ENCODE measurements at regions not wholly inside any gene's neighbourhood (a gene's known extent, or its start where the extent isn't known, plus 50 kb on each side); places are given as distances from the start of the nearest gene placed in this dataset.

GRCh38 chr11:134015556-134015955, 53.3 kb upstream of the JAM3 start:
- Histone ChIP-seq H3K79me2 (ENCODE audit: control insufficient read depth, insufficient read depth, low read length) (no peaks in the 10 kb centered on the region), H3K4me2 (ENCODE audit: insufficient read depth, low read length) (no peak overlapping the region), H3K36me3 (ENCODE audit: control insufficient read depth, insufficient read depth, low read length) (no peaks in the 10 kb centered on the region), H3K4me1 (replicated peaks in 1 of 2; ENCODE audit: control insufficient read depth in 2 of 2, insufficient read depth in 2 of 2, low read length in 2 of 2) (no peaks in the 10 kb centered on the region), H3K9me1 (ENCODE audit: control insufficient read depth, insufficient read depth, low read length) (no peaks in the 10 kb centered on the region), H3K4me3 (no peak overlapping the region), H3K9ac (ENCODE audit: insufficient read depth in 1 of 2, low read depth in 2 of 2, low read length in 2 of 2) (no peak overlapping the region), H2AFZ (ENCODE audit: low read depth, low read length) (no peak overlapping the region), H4K20me1 (replicated peaks; ENCODE audit: control insufficient read depth, insufficient read depth, low read length) (no peaks in the 10 kb centered on the region), H3K27me3 (ENCODE audit: control insufficient read depth in 2 of 2, insufficient read depth in 2 of 2, low read length in 2 of 2) (peaks cover 6 to 38% of the 10 kb centered on the region in 2 experiments; a peak in 4 of 5 replicates), H3K9me3 (replicated peaks; ENCODE audit: control insufficient read depth, insufficient read depth, low read depth, low read length) (no peaks in the 10 kb centered on the region), H3K27ac (ENCODE audit: extremely low read depth, low read depth, low read length) (no peak overlapping the region)
- CTCF ChIA-PET (ENCODE audit: low intra/inter-chr PET ratio) = no interaction called here
- intact Hi-C loops (cut with micrococcal nuclease) (no loop called here), in situ Hi-C loops (cut with MboI) (no loop called here)
- no TSS peak for BruUV-seq (replicated peaks)
- 0% methylated on average over 5 of the region's 5 CpGs for WGBS (ENCODE audit: insufficient coverage, low coverage, missing lambda C conversion rate)
- DNase-seq (ENCODE audit: extremely low read depth in 1 of 4, low spot score in 3 of 4) = no peak
- no peak for FAIRE-seq
- ATAC-seq = no peak
- POLR2A ChIA-PET = interaction anchor here (1.3 kb wide), 1 partner anchor 12 kb away, joined by 3 read pairs; no protein-coding TSS in a partner anchor
- TF ChIP-seq ZNF143 (CRISPR knock-in tag; IDR thresholded peaks at IDR 0.05) (no peak), ZBTB2 (IDR thresholded peaks at IDR 0.05) (no peak), RERE (CRISPR knock-in tag; IDR thresholded peaks at IDR 0.05; ENCODE audit: borderline replicate concordance) (no peak), RREB1 (CRISPR knock-in tag; IDR thresholded peaks at IDR 0.05) (no peak), ARID3A (IDR thresholded peaks at IDR 0.05; ENCODE audit: borderline replicate concordance, low read depth, low read length) (no peak), SP1 (CRISPR knock-in tag; IDR thresholded peaks at IDR 0.05) (no peak), ZNF408 (CRISPR knock-in tag; IDR thresholded peaks at IDR 0.05; ENCODE audit: low read depth) (no peak), MTF1 (CRISPR knock-in tag; IDR thresholded peaks at IDR 0.05; ENCODE audit: borderline replicate concordance) (no peak)

Measured in K562 (cell line).